H1 (cell line): ENCODE measurements at regions not wholly inside any gene's neighbourhood (a gene's known extent, or its start where the extent isn't known, plus 50 kb on each side); places are given as distances from the start of the nearest gene placed in this dataset.

Experiments
- CBX5 ChIP-seq: fragments of 300-800, 300-1000 bp; sonication (generic); IDR thresholded peaks from 2 replicates; pipeline ENCODE4 v1.7.1; 2016; ENCODE audit warnings: antibody characterized with exemption, low read length, low read depth
- EZH2 ChIP-seq: fragments of 200-600 bp; sonication (generic); IDR thresholded peaks from 2 replicates; pipeline ENCODE4 v1.7.1; 2012; ENCODE audit warnings: low read depth, mild to moderate bottlenecking, moderate library complexity, low read length, inconsistent platforms; ENCODE audit not compliant: severe bottlenecking
- NRF1 ChIP-seq: IDR thresholded peaks from 2 replicates; pipeline ENCODE4 v1.6.1; 2011; ENCODE audit warnings: mild to moderate bottlenecking, low read depth, low read length, improper control_type of control experiment
- PHF8 ChIP-seq: fragments of 200-600 bp; sonication (generic); conservative IDR thresholded peaks from 2 replicates; pipeline ENCODE4 v1.7.1; 2012; ENCODE audit warnings: low read depth, mild to moderate bottlenecking, inconsistent platforms, low read length, moderate library complexity
- RFX5 ChIP-seq: IDR thresholded peaks from 2 replicates; pipeline ENCODE4 v1.6.1; 2011; ENCODE audit warnings: low read depth, low read length, improper control_type of control experiment, borderline replicate concordance
- RNF2 ChIP-seq: fragments of 200-900, 300-1000 bp; sonication (generic); IDR thresholded peaks from 2 replicates; pipeline ENCODE4 v1.7.1; 2016; ENCODE audit warnings: borderline replicate concordance, low read depth, mild to moderate bottlenecking, antibody characterized with exemption, low read length; ENCODE audit not compliant: poor library complexity, severe bottlenecking; ENCODE audit errors: missing control alignments
- SIX5 ChIP-seq: IDR thresholded peaks from 2 replicates; pipeline ENCODE4 v1.6.1; 2011; ENCODE audit warnings: mild to moderate bottlenecking, low read depth, low read length
- SP2 ChIP-seq: IDR thresholded peaks from 2 replicates; pipeline ENCODE4 v1.6.1; 2012; ENCODE audit warnings: mild to moderate bottlenecking, low read length, inconsistent platforms
- SUZ12 ChIP-seq: fragments of 200-600 bp; sonication (generic); IDR thresholded peaks from 2 replicates; pipeline ENCODE4 v1.6.1; 2012; ENCODE audit warnings: mild to moderate bottlenecking, inconsistent platforms, low read length, moderate library complexity, mixed read lengths
- TCF12 ChIP-seq: IDR thresholded peaks from 2 replicates; pipeline ENCODE4 v1.6.1; 2011; ENCODE audit warnings: low read depth, mild to moderate bottlenecking, low read length
- TF ChIP-seq, protein P1 (sequence below): fragments of 300-600 bp; sonication (generic); IDR thresholded peaks from 2 replicates; pipeline ENCODE4 v1.7.1; 2012; ENCODE audit warnings: low read length, moderate library complexity, mild to moderate bottlenecking, inconsistent platforms; ENCODE audit not compliant: insufficient replicate concordance
- TF ChIP-seq, protein P2 (sequence below): IDR thresholded peaks from 2 replicates; pipeline ENCODE4 v1.6.1; 2012; ENCODE audit warnings: inconsistent platforms

DNA sequence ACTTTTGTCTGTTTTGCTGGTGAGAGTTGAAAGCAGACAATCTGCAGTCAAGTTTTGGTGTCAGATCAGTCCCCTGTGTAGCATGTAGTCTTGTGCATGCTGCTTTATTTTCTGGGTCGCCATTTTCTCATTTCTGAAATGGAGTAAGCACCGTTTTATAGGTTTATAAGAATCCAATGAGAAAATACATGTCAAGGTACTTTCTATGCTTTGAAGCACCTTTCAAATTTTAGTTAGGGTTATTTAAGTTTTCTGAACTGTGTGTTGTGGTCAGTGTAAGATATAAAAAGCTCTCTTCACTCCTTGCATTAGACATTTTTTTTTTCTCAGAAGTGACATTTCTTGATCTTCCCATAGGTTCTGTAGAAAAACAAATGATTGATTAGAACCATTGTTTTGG is 283.2 kb downstream of the ETS1 start (continued):
- TF ChIP-seq, protein P1, sequence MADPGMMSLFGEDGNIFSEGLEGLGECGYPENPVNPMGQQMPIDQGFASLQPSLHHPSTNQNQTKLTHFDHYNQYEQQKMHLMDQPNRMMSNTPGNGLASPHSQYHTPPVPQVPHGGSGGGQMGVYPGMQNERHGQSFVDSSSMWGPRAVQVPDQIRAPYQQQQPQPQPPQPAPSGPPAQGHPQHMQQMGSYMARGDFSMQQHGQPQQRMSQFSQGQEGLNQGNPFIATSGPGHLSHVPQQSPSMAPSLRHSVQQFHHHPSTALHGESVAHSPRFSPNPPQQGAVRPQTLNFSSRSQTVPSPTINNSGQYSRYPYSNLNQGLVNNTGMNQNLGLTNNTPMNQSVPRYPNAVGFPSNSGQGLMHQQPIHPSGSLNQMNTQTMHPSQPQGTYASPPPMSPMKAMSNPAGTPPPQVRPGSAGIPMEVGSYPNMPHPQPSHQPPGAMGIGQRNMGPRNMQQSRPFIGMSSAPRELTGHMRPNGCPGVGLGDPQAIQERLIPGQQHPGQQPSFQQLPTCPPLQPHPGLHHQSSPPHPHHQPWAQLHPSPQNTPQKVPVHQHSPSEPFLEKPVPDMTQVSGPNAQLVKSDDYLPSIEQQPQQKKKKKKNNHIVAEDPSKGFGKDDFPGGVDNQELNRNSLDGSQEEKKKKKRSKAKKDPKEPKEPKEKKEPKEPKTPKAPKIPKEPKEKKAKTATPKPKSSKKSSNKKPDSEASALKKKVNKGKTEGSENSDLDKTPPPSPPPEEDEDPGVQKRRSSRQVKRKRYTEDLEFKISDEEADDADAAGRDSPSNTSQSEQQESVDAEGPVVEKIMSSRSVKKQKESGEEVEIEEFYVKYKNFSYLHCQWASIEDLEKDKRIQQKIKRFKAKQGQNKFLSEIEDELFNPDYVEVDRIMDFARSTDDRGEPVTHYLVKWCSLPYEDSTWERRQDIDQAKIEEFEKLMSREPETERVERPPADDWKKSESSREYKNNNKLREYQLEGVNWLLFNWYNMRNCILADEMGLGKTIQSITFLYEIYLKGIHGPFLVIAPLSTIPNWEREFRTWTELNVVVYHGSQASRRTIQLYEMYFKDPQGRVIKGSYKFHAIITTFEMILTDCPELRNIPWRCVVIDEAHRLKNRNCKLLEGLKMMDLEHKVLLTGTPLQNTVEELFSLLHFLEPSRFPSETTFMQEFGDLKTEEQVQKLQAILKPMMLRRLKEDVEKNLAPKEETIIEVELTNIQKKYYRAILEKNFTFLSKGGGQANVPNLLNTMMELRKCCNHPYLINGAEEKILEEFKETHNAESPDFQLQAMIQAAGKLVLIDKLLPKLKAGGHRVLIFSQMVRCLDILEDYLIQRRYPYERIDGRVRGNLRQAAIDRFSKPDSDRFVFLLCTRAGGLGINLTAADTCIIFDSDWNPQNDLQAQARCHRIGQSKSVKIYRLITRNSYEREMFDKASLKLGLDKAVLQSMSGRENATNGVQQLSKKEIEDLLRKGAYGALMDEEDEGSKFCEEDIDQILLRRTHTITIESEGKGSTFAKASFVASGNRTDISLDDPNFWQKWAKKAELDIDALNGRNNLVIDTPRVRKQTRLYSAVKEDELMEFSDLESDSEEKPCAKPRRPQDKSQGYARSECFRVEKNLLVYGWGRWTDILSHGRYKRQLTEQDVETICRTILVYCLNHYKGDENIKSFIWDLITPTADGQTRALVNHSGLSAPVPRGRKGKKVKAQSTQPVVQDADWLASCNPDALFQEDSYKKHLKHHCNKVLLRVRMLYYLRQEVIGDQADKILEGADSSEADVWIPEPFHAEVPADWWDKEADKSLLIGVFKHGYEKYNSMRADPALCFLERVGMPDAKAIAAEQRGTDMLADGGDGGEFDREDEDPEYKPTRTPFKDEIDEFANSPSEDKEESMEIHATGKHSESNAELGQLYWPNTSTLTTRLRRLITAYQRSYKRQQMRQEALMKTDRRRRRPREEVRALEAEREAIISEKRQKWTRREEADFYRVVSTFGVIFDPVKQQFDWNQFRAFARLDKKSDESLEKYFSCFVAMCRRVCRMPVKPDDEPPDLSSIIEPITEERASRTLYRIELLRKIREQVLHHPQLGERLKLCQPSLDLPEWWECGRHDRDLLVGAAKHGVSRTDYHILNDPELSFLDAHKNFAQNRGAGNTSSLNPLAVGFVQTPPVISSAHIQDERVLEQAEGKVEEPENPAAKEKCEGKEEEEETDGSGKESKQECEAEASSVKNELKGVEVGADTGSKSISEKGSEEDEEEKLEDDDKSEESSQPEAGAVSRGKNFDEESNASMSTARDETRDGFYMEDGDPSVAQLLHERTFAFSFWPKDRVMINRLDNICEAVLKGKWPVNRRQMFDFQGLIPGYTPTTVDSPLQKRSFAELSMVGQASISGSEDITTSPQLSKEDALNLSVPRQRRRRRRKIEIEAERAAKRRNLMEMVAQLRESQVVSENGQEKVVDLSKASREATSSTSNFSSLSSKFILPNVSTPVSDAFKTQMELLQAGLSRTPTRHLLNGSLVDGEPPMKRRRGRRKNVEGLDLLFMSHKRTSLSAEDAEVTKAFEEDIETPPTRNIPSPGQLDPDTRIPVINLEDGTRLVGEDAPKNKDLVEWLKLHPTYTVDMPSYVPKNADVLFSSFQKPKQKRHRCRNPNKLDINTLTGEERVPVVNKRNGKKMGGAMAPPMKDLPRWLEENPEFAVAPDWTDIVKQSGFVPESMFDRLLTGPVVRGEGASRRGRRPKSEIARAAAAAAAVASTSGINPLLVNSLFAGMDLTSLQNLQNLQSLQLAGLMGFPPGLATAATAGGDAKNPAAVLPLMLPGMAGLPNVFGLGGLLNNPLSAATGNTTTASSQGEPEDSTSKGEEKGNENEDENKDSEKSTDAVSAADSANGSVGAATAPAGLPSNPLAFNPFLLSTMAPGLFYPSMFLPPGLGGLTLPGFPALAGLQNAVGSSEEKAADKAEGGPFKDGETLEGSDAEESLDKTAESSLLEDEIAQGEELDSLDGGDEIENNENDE, result no peak
- TF ChIP-seq PHF8 (no peak), EZH2 (no peak), SUZ12 (no peak), NRF1 (no peak), SIX5 (no peak), RFX5 (no peak), TCF12 (no peak), SP2 (no peak), RNF2 (no peak), CBX5 (no peak)
- TF ChIP-seq, protein P2, sequence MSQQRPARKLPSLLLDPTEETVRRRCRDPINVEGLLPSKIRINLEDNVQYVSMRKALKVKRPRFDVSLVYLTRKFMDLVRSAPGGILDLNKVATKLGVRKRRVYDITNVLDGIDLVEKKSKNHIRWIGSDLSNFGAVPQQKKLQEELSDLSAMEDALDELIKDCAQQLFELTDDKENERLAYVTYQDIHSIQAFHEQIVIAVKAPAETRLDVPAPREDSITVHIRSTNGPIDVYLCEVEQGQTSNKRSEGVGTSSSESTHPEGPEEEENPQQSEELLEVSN, result no peak
